GM19438 (cell line): ENCODE measurements at regions not wholly inside any gene's neighbourhood (a gene's known extent, or its start where the extent isn't known, plus 50 kb on each side); places are given as distances from the start of the nearest gene placed in this dataset.

Experiments used
- ATAC-seq: cut with Tn5 transposase; IDR thresholded peaks from one replicate; pipeline ENCODE4 v1.9.1; 2021; ENCODE audit warnings: low read depth; ENCODE audit not compliant: unreplicated experiment

- no peak for ATAC-seq
These were observed 50.5 kb downstream of the PALM2AKAP2 start for GRCh38 chr9:109830545-109830944.

GRCh38 chr9:109831998-109832658 lies 52.1 kb downstream of the PALM2AKAP2 start:
- no peak for ATAC-seq

DNA sequence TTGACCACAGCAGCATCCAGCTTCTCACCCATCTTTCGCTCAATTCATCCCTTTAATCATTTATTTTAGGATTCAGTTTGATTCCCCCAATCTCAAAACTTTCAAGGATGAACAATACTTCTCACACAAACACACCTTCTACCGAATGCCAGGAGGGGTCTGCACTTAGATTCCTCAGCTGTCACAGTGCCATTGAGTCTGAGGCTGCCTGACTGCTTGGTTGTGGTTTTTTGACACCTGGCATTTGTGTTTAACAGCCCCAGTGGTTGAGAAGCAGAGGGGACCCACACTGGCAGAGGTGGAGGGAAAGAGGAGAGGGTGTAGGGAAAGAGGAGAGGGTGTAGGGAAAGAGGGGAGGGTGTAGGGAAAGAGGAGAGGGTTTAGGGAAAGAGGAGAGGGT lies 54.9 kb downstream of the PALM2AKAP2 start:
- no peak for ATAC-seq

GRCh38 chr9:109843641-109844040 lies 63.6 kb downstream of the PALM2AKAP2 start:
- ATAC-seq, result no peak

- ATAC-seq, result no peak
These were observed 65.2 kb downstream of the PALM2AKAP2 start for GRCh38 chr9:109845226-109845625.

DNA sequence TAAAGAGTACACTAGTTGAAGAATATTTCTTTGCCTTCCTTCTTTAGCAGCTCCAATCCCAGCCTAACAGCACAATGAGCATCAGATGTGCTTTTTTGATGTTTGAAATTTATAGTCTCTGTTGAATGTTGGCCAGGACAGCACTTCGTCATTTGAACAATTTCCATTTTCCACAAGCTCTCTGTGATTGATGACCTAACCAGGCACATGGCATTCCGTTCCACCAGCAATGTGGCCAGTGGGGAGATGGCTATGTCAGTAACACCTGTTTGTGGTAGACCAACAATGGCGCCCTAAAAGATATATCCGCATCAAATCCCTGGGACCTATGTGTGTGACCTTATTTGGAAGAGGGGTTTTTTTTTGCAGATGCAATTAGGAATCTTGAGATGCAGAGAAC lies 66.8 kb downstream of the PALM2AKAP2 start:
- no peak for ATAC-seq

DNA sequence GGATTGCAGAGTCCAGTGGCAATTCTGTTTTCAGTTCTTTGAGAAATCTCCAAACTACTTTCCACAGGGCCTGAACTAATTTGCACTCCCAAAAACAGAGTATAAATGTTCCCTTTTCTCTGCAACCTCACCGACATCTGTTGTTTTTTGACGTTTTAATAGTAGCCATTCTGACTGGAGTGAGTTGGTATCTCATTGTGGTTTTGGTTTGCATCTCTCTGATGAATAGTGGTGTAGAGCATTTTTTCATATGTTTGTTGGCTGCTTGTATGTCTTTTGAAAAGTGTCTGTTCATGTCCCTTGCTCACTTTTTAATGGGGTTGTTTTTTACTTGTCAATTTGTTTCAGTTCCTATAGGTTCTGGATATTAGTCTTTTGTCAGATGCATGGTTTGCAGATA lies 72.6 kb downstream of the PALM2AKAP2 start:
- no peak for ATAC-seq

DNA sequence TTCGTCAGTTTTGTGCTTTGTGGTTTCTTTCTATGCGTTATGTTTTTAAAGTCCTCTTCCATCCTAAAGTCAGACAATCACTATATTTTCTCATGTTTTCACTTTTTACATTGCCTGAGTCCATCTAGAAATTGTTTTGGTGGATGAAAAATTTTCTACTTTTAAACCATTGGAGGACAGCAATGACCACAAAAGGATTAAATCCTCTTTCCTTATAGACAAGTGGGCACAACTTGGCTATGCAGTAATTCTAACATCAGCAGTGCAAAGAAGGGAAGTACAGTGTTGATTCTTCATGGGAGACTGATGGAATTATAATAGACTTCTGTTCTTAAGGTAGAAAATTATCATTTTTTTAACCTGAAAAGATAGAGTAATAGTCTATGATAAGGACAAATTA lies 75.5 kb downstream of the PALM2AKAP2 start:
- no peak for ATAC-seq

DNA sequence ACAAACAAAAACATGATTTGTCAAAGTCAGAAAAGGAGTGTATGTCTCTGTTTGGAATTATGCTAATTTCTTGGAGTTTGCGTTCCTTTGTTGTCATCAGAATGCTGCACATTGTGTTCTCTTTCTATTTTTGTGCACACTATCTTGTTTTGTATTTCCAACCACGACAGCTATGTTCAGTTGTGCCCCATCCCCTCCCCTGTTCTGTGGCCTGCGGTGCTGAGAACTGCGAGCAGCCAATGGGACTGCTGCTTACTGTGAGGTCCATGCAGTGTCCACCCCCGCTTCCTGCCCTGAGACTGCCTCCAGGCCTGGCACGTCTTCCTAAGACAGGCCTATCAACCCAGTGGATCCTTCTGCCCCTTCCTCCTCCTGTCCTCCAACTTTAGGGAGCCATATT lies 76.8 kb downstream of the PALM2AKAP2 start:
- no peak for ATAC-seq

GRCh38 chr9:109857336-109857735 lies 77.3 kb downstream of the PALM2AKAP2 start:
- ATAC-seq, result no peak

- ATAC-seq, result no peak
These were observed 79.4 kb downstream of the PALM2AKAP2 start for GRCh38 chr9:109859447-109859846.

- no peak for ATAC-seq
These were observed 80.5 kb downstream of the PALM2AKAP2 start for GRCh38 chr9:109860521-109860920.

DNA sequence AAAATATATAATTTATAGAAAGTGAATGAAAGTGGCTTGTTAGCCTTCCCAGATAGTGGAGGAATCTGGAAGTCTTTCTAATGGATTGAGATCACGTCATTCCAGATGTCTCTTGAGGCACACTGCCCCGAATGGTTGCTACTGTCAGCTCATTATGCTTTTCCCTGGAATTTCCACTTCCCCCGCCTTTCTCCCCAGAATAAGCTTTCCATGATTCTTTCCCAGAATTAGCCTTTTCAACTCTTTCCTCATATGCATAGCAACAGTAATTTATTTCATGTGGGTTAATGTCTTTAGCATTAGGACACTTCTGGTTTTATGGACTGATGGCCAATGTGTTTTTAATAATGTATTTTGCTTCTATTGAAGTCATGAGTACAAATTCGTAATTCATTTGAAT lies 81.5 kb downstream of the PALM2AKAP2 start:
- no peak for ATAC-seq

DNA sequence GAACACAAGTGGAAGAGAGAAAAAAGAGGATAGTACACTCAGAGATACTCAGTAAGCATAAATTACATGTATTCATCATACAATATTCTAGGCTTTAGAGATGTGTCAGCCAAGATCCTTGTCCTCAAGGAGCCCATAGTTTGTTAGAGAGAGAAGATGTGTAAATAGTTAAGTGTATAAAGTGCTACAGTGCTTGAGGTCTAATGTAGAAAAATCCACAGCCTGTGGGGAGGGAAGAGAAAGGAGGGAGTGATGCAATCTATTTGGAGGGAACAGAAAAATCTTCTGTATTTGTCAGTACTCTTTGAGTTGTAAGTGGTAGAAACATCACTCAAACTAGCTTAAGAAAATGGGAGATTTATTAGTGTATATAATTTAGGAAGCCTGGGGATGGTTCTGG lies 81.9 kb downstream of the PALM2AKAP2 start:
- ATAC-seq, result no peak

GRCh38 chr9:109862452-109862851 lies 82.5 kb downstream of the PALM2AKAP2 start:
- ATAC-seq, result no peak

- no peak for ATAC-seq
These were observed 84.0 kb downstream of the PALM2AKAP2 start for GRCh38 chr9:109863961-109864360.

- ATAC-seq, result no peak
These were observed 85.5 kb downstream of the PALM2AKAP2 start for GRCh38 chr9:109865521-109865920.

DNA sequence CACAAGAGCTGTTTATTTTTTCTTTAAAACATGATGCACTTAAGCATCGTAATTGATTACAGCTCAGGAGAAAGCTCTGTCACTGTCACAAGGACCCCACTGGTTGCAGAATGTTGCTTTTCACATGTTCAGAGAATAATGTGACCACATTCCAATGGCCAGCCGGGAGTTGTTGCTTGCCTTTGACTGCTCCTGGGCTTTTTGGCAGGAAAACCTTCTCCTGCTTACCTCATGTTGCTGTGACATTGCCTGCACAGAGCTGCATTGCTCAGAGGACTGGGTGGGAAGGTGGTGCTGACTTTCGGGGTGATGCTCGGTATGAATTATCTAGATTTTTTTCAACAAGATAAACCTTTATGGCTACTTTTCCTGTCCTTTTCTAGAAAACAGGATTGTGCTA lies 88.2 kb downstream of the PALM2AKAP2 start:
- no peak for ATAC-seq

GRCh38 chr9:109868722-109869121 lies 88.7 kb downstream of the PALM2AKAP2 start:
- no peak for ATAC-seq

GRCh38 chr9:109870365-109870764 lies 90.4 kb downstream of the PALM2AKAP2 start:
- ATAC-seq, result no peak

DNA sequence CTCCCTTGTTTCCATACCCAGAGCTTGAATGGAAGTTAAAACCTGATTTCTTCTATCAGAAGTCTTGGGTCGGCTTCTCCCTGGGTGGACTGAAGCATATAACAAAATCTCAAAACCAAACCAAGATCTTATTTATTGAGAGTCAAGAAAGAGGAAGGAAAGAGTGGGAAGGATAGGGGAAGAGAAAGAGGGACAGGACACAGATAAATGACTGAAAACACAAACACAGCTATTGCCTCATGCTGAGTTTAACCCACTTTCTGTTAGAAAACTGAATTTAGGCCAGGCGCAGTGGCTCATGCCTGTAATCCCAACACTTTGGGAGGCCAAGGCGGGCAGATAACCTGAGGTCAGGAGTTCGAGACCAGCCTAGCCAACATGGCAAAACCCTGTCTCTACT lies 92.9 kb downstream of the PALM2AKAP2 start:
- ATAC-seq, result no peak

DNA sequence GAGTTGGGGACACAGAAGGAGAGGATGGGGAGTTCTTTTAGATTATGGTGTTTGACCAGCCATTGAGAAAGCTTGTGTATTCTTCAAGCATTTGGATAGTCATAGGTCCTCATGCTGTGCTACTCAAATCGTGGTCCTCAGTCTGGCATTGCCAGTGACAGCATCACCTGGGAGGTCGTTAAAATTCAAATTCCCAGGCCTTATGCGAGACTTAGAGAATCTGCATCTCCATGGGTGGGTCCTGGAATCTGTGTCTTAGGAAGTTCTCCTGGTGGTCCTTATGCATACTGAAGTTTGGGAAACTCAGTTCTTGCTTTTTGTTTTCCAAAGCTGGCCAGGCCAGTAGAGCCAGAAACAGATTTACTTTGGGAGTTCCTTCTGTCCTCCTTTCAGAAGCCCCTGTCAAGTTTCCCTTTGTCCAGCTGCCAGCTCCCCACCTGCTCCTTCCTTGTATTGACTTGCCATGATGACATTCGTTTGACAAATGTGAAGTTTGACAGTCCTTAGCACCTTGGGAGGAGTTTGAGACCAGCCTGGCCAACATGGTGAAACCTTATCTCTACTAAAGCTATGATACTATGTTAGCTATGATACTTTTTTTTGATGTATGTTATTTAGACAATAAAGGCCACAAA lies 95.6 kb downstream of the PALM2AKAP2 start:
- ATAC-seq, result no peak
